HEK293 (cell line): ENCODE measurements at regions not wholly inside any gene's neighbourhood (a gene's known extent, or its start where the extent isn't known, plus 50 kb on each side); places are given as distances from the start of the nearest gene placed in this dataset.

Source experiments
- BCL11A ChIP-seq: fragments of 450-650 bp; formaldehyde crosslinking; IDR thresholded peaks from 2 replicates; pipeline ENCODE4 v1.5.1; 2016; ENCODE audit warnings: low read depth, missing biosample characterization, missing genetic modification characterization
- HOXD13 ChIP-seq: sonication (generic); formaldehyde crosslinking; IDR thresholded peaks from 2 replicates; pipeline ENCODE4 v1.8.0; 2022; ENCODE audit warnings: missing genetic modification reagents, borderline replicate concordance
- ZNF155 ChIP-seq: fragments of 450-650 bp; formaldehyde crosslinking; IDR thresholded peaks from 2 replicates; pipeline ENCODE4 v1.5.1; 2016; ENCODE audit warnings: missing biosample characterization, missing genetic modification characterization
- ZNF274 ChIP-seq, 2 experiments: fragments of 200-500 bp in 1 of 2; fragments of 450-650 bp in 1 of 2; sonication (Bioruptor generic) in 1 of 2; formaldehyde crosslinking in 1 of 2; IDR thresholded peaks; 2 replicates each; pipeline versions ENCODE4 v1.5.1 to v1.6.1; 2014 to 2016; ENCODE audit warnings: borderline replicate concordance in 1 of 2, inconsistent platforms in 1 of 2, low read length in 1 of 2, missing biosample characterization in 1 of 2, missing genetic modification characterization in 1 of 2
- ZNF670 ChIP-seq: fragments of 450-650 bp; formaldehyde crosslinking; IDR thresholded peaks from 2 replicates; pipeline ENCODE4 v1.5.1; 2016; ENCODE audit warnings: missing biosample characterization, missing genetic modification characterization, low read depth
- ZNF701 ChIP-seq: fragments of 450-650 bp; formaldehyde crosslinking; IDR thresholded peaks from 2 replicates; pipeline ENCODE4 v1.5.1; 2016; ENCODE audit warnings: missing biosample characterization, missing genetic modification characterization
- ZNF843 ChIP-seq: fragments of 450-650 bp; formaldehyde crosslinking; IDR thresholded peaks from 2 replicates; pipeline ENCODE4 v1.5.1; 2016; ENCODE audit warnings: missing biosample characterization, missing genetic modification characterization
- TF ChIP-seq, protein P1 (sequence below): fragments of 450-650 bp; formaldehyde crosslinking; IDR thresholded peaks from 2 replicates; pipeline ENCODE4 v1.5.1; 2016; ENCODE audit warnings: missing biosample characterization, missing genetic modification characterization
- TF ChIP-seq, protein P2 (sequence below): fragments of 450-650 bp; formaldehyde crosslinking; IDR thresholded peaks from 2 replicates; pipeline ENCODE4 v1.5.1; 2016; ENCODE audit warnings: missing biosample characterization, missing genetic modification characterization, low read depth
- TF ChIP-seq, protein P3 (sequence below): fragments of 450-650 bp; formaldehyde crosslinking; IDR thresholded peaks from 2 replicates; pipeline ENCODE4 v1.5.1; 2016; ENCODE audit warnings: missing biosample characterization, missing genetic modification characterization

DNA sequence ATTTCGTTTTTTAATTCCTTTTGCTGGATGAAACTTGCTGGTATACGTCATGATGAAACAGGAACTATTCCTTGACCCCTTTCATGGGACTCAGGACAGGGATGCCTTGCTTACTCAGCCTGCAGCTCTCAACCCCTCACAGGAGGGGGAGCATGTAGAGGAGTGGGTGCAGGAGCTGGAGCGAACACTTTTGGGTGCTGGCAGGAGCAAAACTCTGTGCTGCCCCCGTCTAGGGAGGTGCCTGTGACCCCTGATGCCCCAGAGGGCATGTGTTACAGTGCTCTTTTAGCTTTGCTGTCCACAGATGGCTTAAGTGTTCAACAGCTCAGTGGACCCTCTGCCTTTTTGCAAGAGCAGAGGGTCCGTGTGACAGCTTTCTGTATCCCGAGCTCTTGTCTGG, 56.8 kb upstream of the TEX13C start:
- TF ChIP-seq, protein P1, sequence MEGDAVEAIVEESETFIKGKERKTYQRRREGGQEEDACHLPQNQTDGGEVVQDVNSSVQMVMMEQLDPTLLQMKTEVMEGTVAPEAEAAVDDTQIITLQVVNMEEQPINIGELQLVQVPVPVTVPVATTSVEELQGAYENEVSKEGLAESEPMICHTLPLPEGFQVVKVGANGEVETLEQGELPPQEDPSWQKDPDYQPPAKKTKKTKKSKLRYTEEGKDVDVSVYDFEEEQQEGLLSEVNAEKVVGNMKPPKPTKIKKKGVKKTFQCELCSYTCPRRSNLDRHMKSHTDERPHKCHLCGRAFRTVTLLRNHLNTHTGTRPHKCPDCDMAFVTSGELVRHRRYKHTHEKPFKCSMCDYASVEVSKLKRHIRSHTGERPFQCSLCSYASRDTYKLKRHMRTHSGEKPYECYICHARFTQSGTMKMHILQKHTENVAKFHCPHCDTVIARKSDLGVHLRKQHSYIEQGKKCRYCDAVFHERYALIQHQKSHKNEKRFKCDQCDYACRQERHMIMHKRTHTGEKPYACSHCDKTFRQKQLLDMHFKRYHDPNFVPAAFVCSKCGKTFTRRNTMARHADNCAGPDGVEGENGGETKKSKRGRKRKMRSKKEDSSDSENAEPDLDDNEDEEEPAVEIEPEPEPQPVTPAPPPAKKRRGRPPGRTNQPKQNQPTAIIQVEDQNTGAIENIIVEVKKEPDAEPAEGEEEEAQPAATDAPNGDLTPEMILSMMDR (tag by site-specific recombination): no peak
- TF ChIP-seq, protein P2, sequence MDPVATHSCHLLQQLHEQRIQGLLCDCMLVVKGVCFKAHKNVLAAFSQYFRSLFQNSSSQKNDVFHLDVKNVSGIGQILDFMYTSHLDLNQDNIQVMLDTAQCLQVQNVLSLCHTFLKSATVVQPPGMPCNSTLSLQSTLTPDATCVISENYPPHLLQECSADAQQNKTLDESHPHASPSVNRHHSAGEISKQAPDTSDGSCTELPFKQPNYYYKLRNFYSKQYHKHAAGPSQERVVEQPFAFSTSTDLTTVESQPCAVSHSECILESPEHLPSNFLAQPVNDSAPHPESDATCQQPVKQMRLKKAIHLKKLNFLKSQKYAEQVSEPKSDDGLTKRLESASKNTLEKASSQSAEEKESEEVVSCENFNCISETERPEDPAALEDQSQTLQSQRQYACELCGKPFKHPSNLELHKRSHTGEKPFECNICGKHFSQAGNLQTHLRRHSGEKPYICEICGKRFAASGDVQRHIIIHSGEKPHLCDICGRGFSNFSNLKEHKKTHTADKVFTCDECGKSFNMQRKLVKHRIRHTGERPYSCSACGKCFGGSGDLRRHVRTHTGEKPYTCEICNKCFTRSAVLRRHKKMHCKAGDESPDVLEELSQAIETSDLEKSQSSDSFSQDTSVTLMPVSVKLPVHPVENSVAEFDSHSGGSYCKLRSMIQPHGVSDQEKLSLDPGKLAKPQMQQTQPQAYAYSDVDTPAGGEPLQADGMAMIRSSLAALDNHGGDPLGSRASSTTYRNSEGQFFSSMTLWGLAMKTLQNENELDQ (tag by site-specific recombination): no peak
- TF ChIP-seq HOXD13 (no peak), ZNF843 (tag by site-specific recombination) (no peak), ZNF670 (tag by site-specific recombination) (no peak), ZNF701 (tag by site-specific recombination) (no peak), ZNF274 (IDR thresholded peaks at IDR 0.05; ENCODE audit: low read length) (no peak), ZNF274 (tag by site-specific recombination; IDR thresholded peaks at IDR 0.05; ENCODE audit: borderline replicate concordance) (no peak), BCL11A (tag by site-specific recombination) (no peak), ZNF155 (tag by site-specific recombination) (no peak)
- TF ChIP-seq, protein P3, sequence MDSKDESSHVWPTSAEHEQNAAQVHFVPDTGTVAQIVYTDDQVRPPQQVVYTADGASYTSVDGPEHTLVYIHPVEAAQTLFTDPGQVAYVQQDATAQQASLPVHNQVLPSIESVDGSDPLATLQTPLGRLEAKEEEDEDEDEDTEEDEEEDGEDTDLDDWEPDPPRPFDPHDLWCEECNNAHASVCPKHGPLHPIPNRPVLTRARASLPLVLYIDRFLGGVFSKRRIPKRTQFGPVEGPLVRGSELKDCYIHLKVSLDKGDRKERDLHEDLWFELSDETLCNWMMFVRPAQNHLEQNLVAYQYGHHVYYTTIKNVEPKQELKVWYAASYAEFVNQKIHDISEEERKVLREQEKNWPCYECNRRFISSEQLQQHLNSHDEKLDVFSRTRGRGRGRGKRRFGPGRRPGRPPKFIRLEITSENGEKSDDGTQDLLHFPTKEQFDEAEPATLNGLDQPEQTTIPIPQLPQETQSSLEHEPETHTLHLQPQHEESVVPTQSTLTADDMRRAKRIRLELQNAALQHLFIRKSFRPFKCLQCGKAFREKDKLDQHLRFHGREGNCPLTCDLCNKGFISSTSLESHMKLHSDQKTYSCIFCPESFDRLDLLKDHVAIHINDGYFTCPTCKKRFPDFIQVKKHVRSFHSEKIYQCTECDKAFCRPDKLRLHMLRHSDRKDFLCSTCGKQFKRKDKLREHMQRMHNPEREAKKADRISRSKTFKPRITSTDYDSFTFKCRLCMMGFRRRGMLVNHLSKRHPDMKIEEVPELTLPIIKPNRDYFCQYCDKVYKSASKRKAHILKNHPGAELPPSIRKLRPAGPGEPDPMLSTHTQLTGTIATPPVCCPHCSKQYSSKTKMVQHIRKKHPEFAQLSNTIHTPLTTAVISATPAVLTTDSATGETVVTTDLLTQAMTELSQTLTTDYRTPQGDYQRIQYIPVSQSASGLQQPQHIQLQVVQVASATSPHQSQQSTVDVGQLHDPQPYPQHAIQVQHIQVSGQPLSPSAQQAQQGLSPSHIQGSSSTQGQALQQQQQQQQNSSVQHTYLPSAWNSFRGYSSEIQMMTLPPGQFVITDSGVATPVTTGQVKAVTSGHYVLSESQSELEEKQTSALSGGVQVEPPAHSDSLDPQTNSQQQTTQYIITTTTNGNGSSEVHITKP (tag by site-specific recombination): no peak
